DOHH2 (cell line): ENCODE measurements at regions not wholly inside any gene's neighbourhood (a gene's known extent, or its start where the extent isn't known, plus 50 kb on each side); places are given as distances from the start of the nearest gene placed in this dataset.

Experiments
- H3F3A ChIP-seq: fragments of 200-600 bp; sonication (generic), shearing (Covaris generic); 2 replicates; pipeline ENCODE4 v1.6.0; 2016; ENCODE audit warnings: antibody characterized with exemption, mild to moderate bottlenecking; ENCODE audit not compliant: control insufficient read depth, insufficient read depth
- H3K27ac ChIP-seq: fragments of 200-600 bp; sonication (generic); 2 replicates; pipeline ENCODE4 v1.5.1; 2014; ENCODE audit warnings: low read depth, mild to moderate bottlenecking, low read length, moderate library complexity
- H3K27me3 ChIP-seq: fragments of 200-600 bp; sonication (generic); 2 replicates; pipeline ENCODE4 v1.6.1; 2014; ENCODE audit warnings: mild to moderate bottlenecking, low read length, mixed read lengths; ENCODE audit not compliant: control insufficient read depth
- H3K36me3 ChIP-seq: fragments of 200-600 bp; sonication (generic); 2 replicates; pipeline ENCODE4 v1.6.1; 2014; ENCODE audit warnings: mild to moderate bottlenecking, low read length, moderate library complexity, mixed read lengths; ENCODE audit not compliant: control insufficient read depth
- H3K4me1 ChIP-seq: fragments of 200-600 bp; sonication (generic); 2 replicates; pipeline ENCODE4 v1.6.1; 2014; ENCODE audit warnings: mild to moderate bottlenecking, low read length, mixed read lengths; ENCODE audit not compliant: control insufficient read depth
- H3K4me2 ChIP-seq: fragments of 200-600 bp; sonication (generic); 2 replicates; pipeline ENCODE4 v1.6.0; 2014; ENCODE audit warnings: mild to moderate bottlenecking, low read length, moderate library complexity
- H3K4me3 ChIP-seq: fragments of 200-600 bp; sonication (generic); 2 replicates; pipeline ENCODE4 v1.5.1; 2014; ENCODE audit warnings: mild to moderate bottlenecking, low read length, mixed read lengths
- H3K79me2 ChIP-seq: fragments of 200-600 bp; sonication (generic); 2 replicates; pipeline ENCODE4 v1.6.1; 2014; ENCODE audit warnings: mild to moderate bottlenecking, low read length, mixed read lengths; ENCODE audit not compliant: control insufficient read depth
- H3K9me2 ChIP-seq: fragments of 200-600 bp; sonication (generic); replicated peaks from 2 replicates; pipeline ENCODE4 v1.6.1; 2014; ENCODE audit warnings: mild to moderate bottlenecking, low read length, mixed read lengths; ENCODE audit not compliant: control insufficient read depth
- H3K9me3 ChIP-seq: fragments of 200-600 bp; sonication (generic); 2 replicates; pipeline ENCODE4 v1.6.1; 2014; ENCODE audit warnings: antibody characterized with exemption, low read length, mixed read lengths; ENCODE audit not compliant: control insufficient read depth, insufficient read depth
- H4K20me1 ChIP-seq: fragments of 200-600 bp; sonication (generic); 2 replicates; pipeline ENCODE4 v1.6.0; 2014; ENCODE audit warnings: low read depth, mild to moderate bottlenecking, antibody characterized with exemption, low read length, moderate library complexity; ENCODE audit not compliant: control insufficient read depth, insufficient read depth
- EZH2phosphoT487 ChIP-seq: fragments of 200-600 bp; sonication (generic); IDR thresholded peaks from 2 replicates; pipeline ENCODE4 v1.6.1; 2017; ENCODE audit warnings: borderline replicate concordance, mild to moderate bottlenecking, antibody characterized with exemption, low read length, moderate library complexity, mixed read lengths
- TF ChIP-seq, protein P1 (sequence below): fragments of 200-600 bp; sonication (generic); IDR thresholded peaks from one replicate; pipeline ENCODE4 v1.5.1; 2014; ENCODE audit warnings: antibody characterized with exemption, mild to moderate bottlenecking, low read depth, low read length; ENCODE audit not compliant: poor library complexity, severe bottlenecking

DNA sequence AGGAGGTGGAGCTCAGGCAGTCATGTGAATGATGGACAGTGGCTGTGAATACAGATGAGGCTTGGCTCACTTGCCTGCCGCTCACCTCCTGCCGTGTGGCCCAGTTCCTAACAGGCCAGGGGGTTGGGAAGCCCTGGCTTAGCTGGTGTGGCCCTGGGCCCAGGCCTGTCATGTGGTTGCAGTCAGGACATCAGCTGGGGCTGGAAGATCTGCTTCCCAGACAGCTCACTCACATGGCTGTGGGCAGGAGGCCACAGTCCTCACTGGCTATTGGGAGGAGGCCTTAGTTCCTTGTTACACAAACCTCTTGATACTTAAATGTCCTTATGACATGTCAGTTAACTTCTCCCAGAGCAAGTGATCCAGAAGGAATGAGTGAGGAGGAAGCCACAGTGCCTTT, 138.8 kb upstream of the CSF3R start:
- Histone ChIP-seq H3K4me1 (no peaks in the 10 kb centered on the region), H4K20me1 (no peaks in the 10 kb centered on the region), H3F3A (no peaks in the 10 kb centered on the region), H3K4me2 (no peak overlapping the region), H3K4me3 (no peak overlapping the region), H3K9me3 (no peaks in the 10 kb centered on the region), H3K9me2 (no peaks in the 10 kb centered on the region), H3K27me3 (no peaks in the 10 kb centered on the region), H3K27ac (no peak overlapping the region), H3K36me3 (no peaks in the 10 kb centered on the region), H3K79me2 (no peaks in the 10 kb centered on the region)
- TF ChIP-seq, protein P1, sequence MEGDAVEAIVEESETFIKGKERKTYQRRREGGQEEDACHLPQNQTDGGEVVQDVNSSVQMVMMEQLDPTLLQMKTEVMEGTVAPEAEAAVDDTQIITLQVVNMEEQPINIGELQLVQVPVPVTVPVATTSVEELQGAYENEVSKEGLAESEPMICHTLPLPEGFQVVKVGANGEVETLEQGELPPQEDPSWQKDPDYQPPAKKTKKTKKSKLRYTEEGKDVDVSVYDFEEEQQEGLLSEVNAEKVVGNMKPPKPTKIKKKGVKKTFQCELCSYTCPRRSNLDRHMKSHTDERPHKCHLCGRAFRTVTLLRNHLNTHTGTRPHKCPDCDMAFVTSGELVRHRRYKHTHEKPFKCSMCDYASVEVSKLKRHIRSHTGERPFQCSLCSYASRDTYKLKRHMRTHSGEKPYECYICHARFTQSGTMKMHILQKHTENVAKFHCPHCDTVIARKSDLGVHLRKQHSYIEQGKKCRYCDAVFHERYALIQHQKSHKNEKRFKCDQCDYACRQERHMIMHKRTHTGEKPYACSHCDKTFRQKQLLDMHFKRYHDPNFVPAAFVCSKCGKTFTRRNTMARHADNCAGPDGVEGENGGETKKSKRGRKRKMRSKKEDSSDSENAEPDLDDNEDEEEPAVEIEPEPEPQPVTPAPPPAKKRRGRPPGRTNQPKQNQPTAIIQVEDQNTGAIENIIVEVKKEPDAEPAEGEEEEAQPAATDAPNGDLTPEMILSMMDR, result no peak
- no peak for TF ChIP-seq EZH2phosphoT487

DNA sequence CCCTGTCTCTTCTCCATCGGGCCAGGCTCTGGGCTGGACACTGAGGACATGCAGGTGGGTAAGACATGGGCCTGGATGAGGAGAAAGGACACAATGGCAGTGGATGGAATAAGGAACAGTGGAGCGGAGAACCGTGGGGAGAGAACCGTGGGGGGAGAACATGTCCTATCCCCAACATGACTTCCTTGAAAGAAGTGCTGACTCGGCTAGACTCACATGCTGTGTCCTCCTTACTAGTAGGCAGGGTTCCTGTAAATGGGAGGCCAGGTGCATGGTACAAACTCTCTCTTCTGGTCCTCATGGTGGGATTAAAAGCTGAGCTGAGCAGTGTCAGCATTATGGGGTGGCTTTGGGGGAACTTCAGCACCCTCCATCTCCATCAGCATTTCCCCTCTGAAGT, 137.4 kb upstream of the CSF3R start:
- no peak overlapping the region for H3K4me2 ChIP-seq
- H4K20me1 ChIP-seq, result no peaks in the 10 kb centered on the region
- H3K9me2 ChIP-seq, result no peaks in the 10 kb centered on the region
- H3K4me3 ChIP-seq, result no peak overlapping the region
- H3K27me3 ChIP-seq, result no peaks in the 10 kb centered on the region
- H3K27ac ChIP-seq, result no peak overlapping the region
- H3K9me3 ChIP-seq, result no peaks in the 10 kb centered on the region
- no peaks in the 10 kb centered on the region for H3K79me2 ChIP-seq
- H3K36me3 ChIP-seq, result no peaks in the 10 kb centered on the region
- no peaks in the 10 kb centered on the region for H3F3A ChIP-seq
- TF ChIP-seq, protein P1, result no peak
- TF ChIP-seq EZH2phosphoT487, result no peak
- no peaks in the 10 kb centered on the region for H3K4me1 ChIP-seq

DNA sequence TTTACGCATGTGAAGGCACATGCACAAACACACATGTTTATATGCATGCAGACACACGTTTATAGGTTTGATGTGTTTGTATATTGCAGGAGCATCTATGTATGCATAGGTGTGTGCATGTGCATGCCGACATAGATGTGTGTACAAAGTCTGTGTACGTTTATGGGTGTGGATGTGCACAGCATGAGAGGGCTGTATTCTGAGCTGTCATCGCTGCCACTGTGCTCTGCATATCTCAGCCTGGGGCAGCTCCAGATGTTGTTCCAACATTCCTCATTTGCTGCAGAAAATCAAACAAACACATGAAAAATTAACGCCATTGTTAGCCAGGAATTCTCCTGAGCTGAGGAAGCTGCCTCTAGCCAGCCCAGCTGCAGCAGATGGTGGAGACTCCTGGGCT, 132.3 kb upstream of the CSF3R start:
- TF ChIP-seq, protein P1, result no peak
- TF ChIP-seq EZH2phosphoT487, result no peak
- H3K27me3 ChIP-seq, result no peaks in the 10 kb centered on the region
- no peaks in the 10 kb centered on the region for H3F3A ChIP-seq
- H3K9me3 ChIP-seq, result no peaks in the 10 kb centered on the region
- H4K20me1 ChIP-seq, result no peaks in the 10 kb centered on the region
- H3K79me2 ChIP-seq, result no peaks in the 10 kb centered on the region
- H3K4me1 ChIP-seq, result no peaks in the 10 kb centered on the region
- no peak overlapping the region for H3K4me3 ChIP-seq
- H3K27ac ChIP-seq, result no peak overlapping the region
- no peak overlapping the region for H3K4me2 ChIP-seq
- H3K9me2 ChIP-seq, result no peaks in the 10 kb centered on the region
- H3K36me3 ChIP-seq, result no peaks in the 10 kb centered on the region

DNA sequence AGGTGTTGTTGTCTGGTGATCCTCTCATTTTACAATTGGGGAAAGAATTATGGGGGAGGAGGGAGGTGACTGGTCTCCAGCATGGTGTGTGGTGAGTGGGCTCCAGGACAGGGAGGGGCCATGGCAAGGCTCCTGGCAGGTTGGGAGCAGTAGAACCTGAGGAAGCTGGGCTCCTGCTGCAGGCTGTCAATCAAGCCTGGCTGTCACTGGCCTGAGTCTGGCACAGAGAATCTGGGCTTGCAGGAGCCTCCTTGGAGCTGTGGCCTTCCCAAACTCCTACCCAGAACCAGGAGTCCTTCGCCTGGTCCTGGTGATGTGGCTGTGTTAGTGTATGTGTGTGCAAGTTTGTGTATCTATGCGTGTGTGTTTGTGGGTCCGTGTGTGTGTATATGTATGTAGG, 131.9 kb upstream of the CSF3R start:
- no peaks in the 10 kb centered on the region for H3K9me2 ChIP-seq
- H3K4me3 ChIP-seq, result no peak overlapping the region
- H3F3A ChIP-seq, result no peaks in the 10 kb centered on the region
- no peaks in the 10 kb centered on the region for H3K36me3 ChIP-seq
- H3K9me3 ChIP-seq, result no peaks in the 10 kb centered on the region
- H3K4me2 ChIP-seq, result no peak overlapping the region
- TF ChIP-seq, protein P1, result no peak
- no peak for TF ChIP-seq EZH2phosphoT487
- no peaks in the 10 kb centered on the region for H3K27me3 ChIP-seq
- H3K4me1 ChIP-seq, result no peaks in the 10 kb centered on the region
- no peak overlapping the region for H3K27ac ChIP-seq
- H3K79me2 ChIP-seq, result no peaks in the 10 kb centered on the region
- H4K20me1 ChIP-seq, result no peaks in the 10 kb centered on the region
